ENCODE measurements at regions not wholly inside any gene's neighbourhood (a gene's known extent, or its start where the extent isn't known, plus 50 kb on each side); places are given as distances from the start of the nearest gene placed in this dataset.

- Mint-ChIP-seq H3K4me3 (no peak overlapping the region), H3K36me3 (ENCODE audit: low read depth) (peaks cover 4% of the 10 kb centered on the region; the same call in 1 of the 2 replicates), H3K27me3 (ENCODE audit: insufficient read depth) (peaks cover 8% of the 10 kb centered on the region), H3K9me3 (peaks cover 20% of the 10 kb centered on the region; the same call in 1 of the 2 replicates), H3K4me1 (ENCODE audit: low read depth) (no peaks in the 10 kb centered on the region), H3K27ac (no peak overlapping the region)
- TF ChIP-seq CTCF (IDR thresholded peaks at IDR 0.05) = no peak
- DNase-seq = no peak
Observed at GRCh38 chr19:30089086-30089665, 147.1 kb downstream of the URI1 start.

- Mint-ChIP-seq H3K4me3 (no peak overlapping the region), H3K27me3 (ENCODE audit: insufficient read depth) (peaks cover 8% of the 10 kb centered on the region), H3K9me3 (peaks cover 23% of the 10 kb centered on the region; the same call in 1 of the 2 replicates), H3K36me3 (ENCODE audit: low read depth) (peaks cover 4% of the 10 kb centered on the region; the same call in 1 of the 2 replicates), H3K4me1 (ENCODE audit: low read depth) (no peaks in the 10 kb centered on the region), H3K27ac (no peak overlapping the region)
- no peak for TF ChIP-seq CTCF (IDR thresholded peaks at IDR 0.05)
- no peak for DNase-seq
Observed at GRCh38 chr19:30090476-30090875, 148.4 kb downstream of the URI1 start.

GRCh38 chr19:30090963-30091362 is 148.9 kb downstream of the URI1 start:
- Mint-ChIP-seq H3K36me3 (ENCODE audit: low read depth) (peaks cover 4% of the 10 kb centered on the region; the same call in 1 of the 2 replicates), H3K4me3 (no peak overlapping the region), H3K9me3 (peaks cover 21% of the 10 kb centered on the region; the same call in 1 of the 2 replicates), H3K4me1 (ENCODE audit: low read depth) (no peaks in the 10 kb centered on the region), H3K27me3 (ENCODE audit: insufficient read depth) (peaks cover 8% of the 10 kb centered on the region), H3K27ac (no peak overlapping the region)
- DNase-seq = no peak
- TF ChIP-seq CTCF (IDR thresholded peaks at IDR 0.05) = no peak

GRCh38 chr19:30091456-30091855 is 149.4 kb downstream of the URI1 start:
- Mint-ChIP-seq H3K27ac (no peak overlapping the region), H3K27me3 (ENCODE audit: insufficient read depth) (peaks cover 8% of the 10 kb centered on the region), H3K4me3 (no peak overlapping the region), H3K36me3 (ENCODE audit: low read depth) (peaks cover 4% of the 10 kb centered on the region; the same call in 1 of the 2 replicates), H3K9me3 (peaks cover 19% of the 10 kb centered on the region; the same call in 1 of the 2 replicates), H3K4me1 (ENCODE audit: low read depth) (no peaks in the 10 kb centered on the region)
- DNase-seq = no peak
- TF ChIP-seq CTCF (IDR thresholded peaks at IDR 0.05) = no peak

GRCh38 chr19:30091856-30092255 is 149.8 kb downstream of the URI1 start:
- Mint-ChIP-seq H3K9me3 (peaks cover 19% of the 10 kb centered on the region; the same call in 1 of the 2 replicates), H3K4me3 (no peak overlapping the region), H3K27me3 (ENCODE audit: insufficient read depth) (peaks cover 8% of the 10 kb centered on the region), H3K4me1 (ENCODE audit: low read depth) (no peaks in the 10 kb centered on the region), H3K27ac (no peak overlapping the region), H3K36me3 (ENCODE audit: low read depth) (peaks cover 4% of the 10 kb centered on the region; the same call in 1 of the 2 replicates)
- no peak for DNase-seq
- no peak for TF ChIP-seq CTCF (IDR thresholded peaks at IDR 0.05)
